ENCODE measurements at regions not wholly inside any gene's neighbourhood (a gene's known extent, or its start where the extent isn't known, plus 50 kb on each side); places are given as distances from the start of the nearest gene placed in this dataset.
"Not testable (repeated sequence)": the region's sequence is repeated elsewhere in the genome, so short reads cannot be mapped to it uniquely, and the experiment has no call there.

GRCh38 chr16:6694636-6695035 is 638.0 kb upstream of the RBFOX1 start:
- ChIA-PET POLR2A (ENCODE audit: low non-redundant PET) (no interaction called here), CTCF (no interaction called here)
- TF ChIP-seq CTCF (conservative IDR thresholded peaks at IDR 0.05; ENCODE audit: low read depth): no peak

GRCh38 chr16:6693418-6693817 is 639.2 kb upstream of the RBFOX1 start:
- CTCF ChIA-PET: not testable (repeated sequence)

More at GRCh38 chr16:6694636-6695035, 638.0 kb upstream of the RBFOX1 start:
- H3K27ac ChIP-seq: no peak overlapping the region
- DNase-seq (ENCODE audit: low spot score): no peak

GRCh38 chr16:6692874-6693273 is 639.8 kb upstream of the RBFOX1 start:
- TF ChIP-seq CTCF (conservative IDR thresholded peaks at IDR 0.05; ENCODE audit: low read depth): no peak
- CTCF ChIA-PET: no interaction called here
- H3K27ac ChIP-seq: no peak overlapping the region
- POLR2A ChIA-PET (ENCODE audit: low non-redundant PET): no interaction called here
- DNase-seq (ENCODE audit: low spot score): no peak

More at GRCh38 chr16:6693418-6693817, 639.2 kb upstream of the RBFOX1 start:
- DNase-seq (ENCODE audit: low spot score); H3K27ac ChIP-seq; POLR2A ChIA-PET (ENCODE audit: low non-redundant PET): not testable (repeated sequence)

- DNase-seq (ENCODE audit: low spot score): no peak
- CTCF ChIA-PET: interaction anchor here (0.6 kb wide), 1 partner anchor 1422 kb away, joined by 3 read pairs; no protein-coding TSS in a partner anchor
- no peak for TF ChIP-seq CTCF (conservative IDR thresholded peaks at IDR 0.05; ENCODE audit: low read depth)
- no peak overlapping the region for H3K27ac ChIP-seq
- POLR2A ChIA-PET (ENCODE audit: low non-redundant PET): no interaction called here
These were observed 641.9 kb upstream of the RBFOX1 start for GRCh38 chr16:6690741-6691140.

GRCh38 chr16:6689643-6690042 is 643.0 kb upstream of the RBFOX1 start:
- DNase-seq (ENCODE audit: low spot score): no peak
- no peak overlapping the region for H3K27ac ChIP-seq
- ChIA-PET CTCF (no interaction called here), POLR2A (ENCODE audit: low non-redundant PET) (no interaction called here)
- TF ChIP-seq CTCF (conservative IDR thresholded peaks at IDR 0.05; ENCODE audit: low read depth): no peak

- DNase-seq (ENCODE audit: low spot score): no peak
- ChIA-PET CTCF (interaction anchor here (0.5 kb wide), 1 partner anchor 10 kb away, joined by 3 read pairs; no protein-coding TSS in a partner anchor), POLR2A (ENCODE audit: low non-redundant PET) (no interaction called here)
- no peak overlapping the region for H3K27ac ChIP-seq
- no peak for TF ChIP-seq CTCF (conservative IDR thresholded peaks at IDR 0.05; ENCODE audit: low read depth)
These were observed 645.1 kb upstream of the RBFOX1 start for GRCh38 chr16:6687593-6687992.

GRCh38 chr16:6684076-6684673 is 648.5 kb upstream of the RBFOX1 start:
- CTCF ChIA-PET: interaction anchor here (0.6 to 1.4 kb wide), 3 partner anchors 8 to 61 kb away, joined by 3 to 9 read pairs (median 3); no protein-coding TSS in a partner anchor
- peak; percentile 29 for TF ChIP-seq CTCF (conservative IDR thresholded peaks at IDR 0.05; ENCODE audit: low read depth)
- POLR2A ChIA-PET (ENCODE audit: low non-redundant PET): no interaction called here

More at GRCh38 chr16:6684076-6684673, 648.5 kb upstream of the RBFOX1 start:
- DNase-seq (ENCODE audit: low spot score): peak; percentile 8
- H3K27ac ChIP-seq: no peak overlapping the region

All from RWPE1 (cell line).